Mesenchymal stem cell (in vitro differentiated cells and primary cell): ENCODE measurements at regions not wholly inside any gene's neighbourhood (a gene's known extent, or its start where the extent isn't known, plus 50 kb on each side); places are given as distances from the start of the nearest gene placed in this dataset.
A peak's percentile ranks its signal among the peaks of the same experiment; 100 is the strongest.

Experiments used
- DNase-seq: peaks from one replicate; pipeline ENCODE4 v3.0.0-alpha.2; 2013
- H2AFZ ChIP-seq: one replicate; pipeline ENCODE4 v1.6.1; 2013; ENCODE audit warnings: low read depth, mild to moderate bottlenecking, control low read depth, inconsistent platforms, low read length, moderate library complexity
- H2AK5ac ChIP-seq: 2 replicates; pipeline ENCODE4 v1.6.1; 2013; ENCODE audit warnings: low read length, moderate library complexity, mild to moderate bottlenecking, inconsistent platforms; ENCODE audit not compliant: severe bottlenecking
- H2BK120ac ChIP-seq: one replicate; pipeline ENCODE4 v1.6.1; 2013; ENCODE audit warnings: low read depth, mild to moderate bottlenecking, inconsistent platforms, low read length, moderate library complexity
- H2BK12ac ChIP-seq, 2 experiments: one replicate each; pipeline ENCODE4 v1.6.1; 2013; ENCODE audit warnings: inconsistent platforms in 2 of 2, low read length in 2 of 2, mild to moderate bottlenecking in 2 of 2, moderate library complexity in 2 of 2, control low read depth in 1 of 2
- H2BK15ac ChIP-seq: one replicate; pipeline ENCODE4 v1.6.1; 2013; ENCODE audit warnings: mild to moderate bottlenecking, low read depth, inconsistent platforms; ENCODE audit not compliant: poor library complexity, severe bottlenecking
- H2BK5ac ChIP-seq: 2 replicates; pipeline ENCODE4 v1.6.1; 2013; ENCODE audit warnings: low read depth, mild to moderate bottlenecking, low read length, control low read depth, inconsistent platforms; ENCODE audit not compliant: poor library complexity, severe bottlenecking
- H3K14ac ChIP-seq, 2 experiments: one replicate each; pipeline ENCODE4 v1.6.1; 2013; ENCODE audit warnings: inconsistent platforms in 2 of 2, low read length in 2 of 2, control low read depth in 1 of 2, mild to moderate bottlenecking in 1 of 2, moderate library complexity in 1 of 2
- H3K18ac ChIP-seq, 2 experiments: one replicate each; pipeline ENCODE4 v1.6.1; 2013; ENCODE audit warnings: inconsistent platforms in 2 of 2, low read length in 2 of 2, control low read depth in 1 of 2, low read depth in 1 of 2, mild to moderate bottlenecking in 1 of 2
- H3K23ac ChIP-seq, 2 experiments: one replicate each; pipeline ENCODE4 v1.6.1; 2013; ENCODE audit warnings: inconsistent platforms in 2 of 2, low read length in 2 of 2, mild to moderate bottlenecking in 2 of 2, moderate library complexity in 2 of 2, control low read depth in 1 of 2
- H3K27ac ChIP-seq: 2 replicates; pipeline ENCODE4 v1.5.1; 2013; ENCODE audit warnings: mild to moderate bottlenecking, moderate library complexity, low read length, control low read depth, inconsistent platforms; ENCODE audit not compliant: poor library complexity, severe bottlenecking
- H3K27me3 ChIP-seq, 2 experiments: 2 replicates each; pipeline versions ENCODE4 v1.6.1 to v1.7.0; 2013; ENCODE audit warnings: low read length in 2 of 2, mild to moderate bottlenecking in 2 of 2, moderate library complexity in 2 of 2, control low read depth in 1 of 2, inconsistent platforms in 1 of 2; ENCODE audit not compliant: control insufficient read depth in 1 of 2, insufficient read depth in 1 of 2
- H3K36me3 ChIP-seq, 2 experiments: 2 replicates each; pipeline versions ENCODE4 v1.6.1 to v1.7.0; 2013; ENCODE audit warnings: low read length in 2 of 2, control low read depth in 1 of 2, inconsistent platforms in 1 of 2, low read depth in 1 of 2, mild to moderate bottlenecking in 1 of 2; ENCODE audit not compliant: insufficient read depth in 2 of 2, control insufficient read depth in 1 of 2
- H3K4ac ChIP-seq, 2 experiments: one replicate each; pipeline ENCODE4 v1.6.1; 2013; ENCODE audit warnings: inconsistent platforms in 2 of 2, low read length in 2 of 2, mild to moderate bottlenecking in 2 of 2, moderate library complexity in 2 of 2, control low read depth in 1 of 2, low read depth in 1 of 2
- H3K4me1 ChIP-seq: 2 replicates; pipeline ENCODE4 v1.6.1; 2013; ENCODE audit warnings: low read depth, low read length, control low read depth; ENCODE audit not compliant: control insufficient read depth, insufficient read depth
- H3K4me2 ChIP-seq: 2 replicates; pipeline ENCODE4 v1.6.1; 2013; ENCODE audit warnings: low read length, mild to moderate bottlenecking, inconsistent platforms; ENCODE audit not compliant: poor library complexity, severe bottlenecking
- H3K4me3 ChIP-seq, 2 experiments: 2 replicates each; pipeline versions ENCODE4 v1.5.1 to v1.7.0; 2013; ENCODE audit warnings: low read length in 2 of 2, mild to moderate bottlenecking in 2 of 2, control low read depth in 1 of 2, low read depth in 1 of 2; ENCODE audit not compliant: insufficient read depth in 1 of 2
- H3K79me1 ChIP-seq: replicated peaks from 2 replicates; pipeline ENCODE4 v1.6.1; 2013; ENCODE audit warnings: mild to moderate bottlenecking, control low read depth, low read length, inconsistent platforms; ENCODE audit not compliant: poor library complexity, severe bottlenecking
- H3K9ac ChIP-seq: 2 replicates; pipeline ENCODE4 v1.7.0; 2013; ENCODE audit warnings: mild to moderate bottlenecking, low read length, moderate library complexity
- H3K9me3 ChIP-seq: 2 replicates; pipeline ENCODE4 v1.7.0; 2013; ENCODE audit warnings: mild to moderate bottlenecking, low read length; ENCODE audit not compliant: control insufficient read depth
- H4K8ac ChIP-seq: one replicate; pipeline ENCODE4 v1.6.1; 2013; ENCODE audit warnings: inconsistent platforms, mild to moderate bottlenecking, low read length, moderate library complexity
- H4K91ac ChIP-seq: one replicate; pipeline ENCODE4 v1.6.1; 2013; ENCODE audit warnings: mild to moderate bottlenecking, low read length, inconsistent platforms
- WGBS: methylation state at CpG from one replicate; pipeline ENCODE4 v1.1.7; 2013; ENCODE audit warnings: mixed read lengths; 5-methylcytosine and 5-hydroxymethylcytosine counted together

GRCh38 chr10:10519674-10520073, 498.0 kb upstream of the CELF2 start:
- no peak for DNase-seq
- H2BK5ac ChIP-seq = no peak overlapping the region
- no peaks in the 10 kb centered on the region for H3K4me1 ChIP-seq
- H3K14ac ChIP-seq = peak overlapping the region in 1 of 2 experiments; percentile 41
- H4K91ac ChIP-seq = no peak overlapping the region
- no peak overlapping the region for H2BK15ac ChIP-seq
- no peak overlapping the region for H3K4me3 ChIP-seq
- H2AFZ ChIP-seq = no peak overlapping the region
- no peak overlapping the region for H3K4me2 ChIP-seq
- H2AK5ac ChIP-seq = no peak overlapping the region
- no peak overlapping the region for H3K9ac ChIP-seq
- no peak overlapping the region for H3K23ac ChIP-seq
- peak overlapping the region; percentile 21 for H4K8ac ChIP-seq
- H3K27me3 ChIP-seq = no peaks in the 10 kb centered on the region
- no peaks in the 10 kb centered on the region for H3K79me1 ChIP-seq
- WGBS = 78% methylated on average over 3 of the region's 3 CpGs
- no peaks in the 10 kb centered on the region for H3K36me3 ChIP-seq
- H3K18ac ChIP-seq = peak overlapping the region in 1 of 2 experiments; percentile 57
- no peak overlapping the region for H3K27ac ChIP-seq
- no peaks in the 10 kb centered on the region for H3K9me3 ChIP-seq
- H3K4ac ChIP-seq = no peak overlapping the region
- H2BK12ac ChIP-seq = peak overlapping the region; percentile 18 to 71
- H2BK120ac ChIP-seq = no peak overlapping the region

GRCh38 chr10:10520491-10521385, 496.9 kb upstream of the CELF2 start:
- Histone ChIP-seq H2BK12ac (peak overlapping the region in 1 of 2 experiments; percentile 63), H3K9me3 (no peaks in the 10 kb centered on the region), H3K79me1 (no peaks in the 10 kb centered on the region), H3K23ac (no peak overlapping the region), H3K4me3 (no peak overlapping the region), H3K14ac (no peak overlapping the region), H3K4ac (peak overlapping the region in 1 of 2 experiments; percentile 4), H4K91ac (no peak overlapping the region), H3K27me3 (no peaks in the 10 kb centered on the region), H3K4me2 (no peak overlapping the region), H3K4me1 (no peaks in the 10 kb centered on the region), H3K9ac (no peak overlapping the region), H2BK5ac (no peak overlapping the region), H2BK120ac (no peak overlapping the region), H4K8ac (no peak overlapping the region), H3K36me3 (no peaks in the 10 kb centered on the region), H2BK15ac (no peak overlapping the region), H2AK5ac (no peak overlapping the region), H2AFZ (no peak overlapping the region), H3K18ac (peak overlapping the region in 1 of 2 experiments; percentile 34), H3K27ac (no peak overlapping the region)
- 87% methylated on average over 12 of the region's 12 CpGs for WGBS
- no peak for DNase-seq

- no peaks in the 10 kb centered on the region for H3K79me1 ChIP-seq
- H3K4ac ChIP-seq = no peak overlapping the region
- no peaks in the 10 kb centered on the region for H3K36me3 ChIP-seq
- no peak overlapping the region for H3K27ac ChIP-seq
- H2AFZ ChIP-seq = no peak overlapping the region
- H3K27me3 ChIP-seq = no peaks in the 10 kb centered on the region
- H4K91ac ChIP-seq = no peak overlapping the region
- H3K23ac ChIP-seq = no peak overlapping the region
- H3K14ac ChIP-seq = no peak overlapping the region
- H3K9me3 ChIP-seq = no peaks in the 10 kb centered on the region
- H2BK15ac ChIP-seq = no peak overlapping the region
- H2BK120ac ChIP-seq = no peak overlapping the region
- no peak overlapping the region for H2AK5ac ChIP-seq
- H3K18ac ChIP-seq = no peak overlapping the region
- peak; percentile 57 for DNase-seq
- H3K9ac ChIP-seq = no peak overlapping the region
- no peak overlapping the region for H3K4me3 ChIP-seq
- H4K8ac ChIP-seq = no peak overlapping the region
- 80% methylated on average over 5 of the region's 5 CpGs for WGBS
- H2BK12ac ChIP-seq = no peak overlapping the region
- H3K4me1 ChIP-seq = no peaks in the 10 kb centered on the region
- no peak overlapping the region for H3K4me2 ChIP-seq
- no peak overlapping the region for H2BK5ac ChIP-seq
Measured at GRCh38 chr10:10526846-10527245, 490.8 kb upstream of the CELF2 start.

- H3K36me3 ChIP-seq = no peaks in the 10 kb centered on the region
- H2AFZ ChIP-seq = no peak overlapping the region
- no peak overlapping the region for H2BK120ac ChIP-seq
- H3K4ac ChIP-seq = peak overlapping the region in 1 of 2 experiments; percentile 67
- peak overlapping the region; percentile 4 for H4K8ac ChIP-seq
- no peaks in the 10 kb centered on the region for H3K27me3 ChIP-seq
- H3K4me2 ChIP-seq = no peak overlapping the region
- H3K23ac ChIP-seq = peak overlapping the region in 1 of 2 experiments; percentile 14
- H2BK15ac ChIP-seq = no peak overlapping the region
- WGBS = 55% methylated on average over 2 of the region's 2 CpGs
- no peak overlapping the region for H4K91ac ChIP-seq
- no peaks in the 10 kb centered on the region for H3K79me1 ChIP-seq
- no peaks in the 10 kb centered on the region for H3K4me1 ChIP-seq
- peak; percentile 34 for DNase-seq
- no peak overlapping the region for H3K14ac ChIP-seq
- no peak overlapping the region for H3K9ac ChIP-seq
- H2BK5ac ChIP-seq = no peak overlapping the region
- H2AK5ac ChIP-seq = no peak overlapping the region
- H3K4me3 ChIP-seq = no peak overlapping the region
- peak overlapping the region in 1 of 2 experiments; percentile 51 for H2BK12ac ChIP-seq
- no peaks in the 10 kb centered on the region for H3K9me3 ChIP-seq
- H3K27ac ChIP-seq = no peak overlapping the region
- peak overlapping the region in 1 of 2 experiments; percentile 46 for H3K18ac ChIP-seq
Measured at GRCh38 chr10:10527861-10528562, 489.7 kb upstream of the CELF2 start.
